Panc1 (cell line): ENCODE measurements at regions not wholly inside any gene's neighbourhood (a gene's known extent, or its start where the extent isn't known, plus 50 kb on each side); places are given as distances from the start of the nearest gene placed in this dataset.

Source experiments
- ATAC-seq: fragments of 200-7000 bp; cut with Tn5 transposase; 2 replicates; pipeline ENCODE4 v1.9.1; 2020; ENCODE audit warnings: mild to moderate bottlenecking, moderate library complexity
- BruUV-seq: library from RNA; stranded (reverse); fragments of 400-500 nt; replicated peaks from 2 replicates; lab custom pipeline; 2021; lab: Mats Ljungman, UMichigan
- CTCF ChIA-PET: fragments of 300-600 bp; sonication (Branson Sonifier 250); formaldehyde crosslinking; loops from one replicate; lab custom pipeline; 2022; ENCODE audit warnings: antibody characterized with exemption; lab: Charles Lee
- POLR2A ChIA-PET: fragments of 300-600 bp; sonication (Branson Sonifier 250); formaldehyde crosslinking; loops from one replicate; lab custom pipeline; 2022; ENCODE audit warnings: antibody characterized with exemption; lab: Charles Lee
- DNase-seq: peaks from one replicate; pipeline ENCODE4 v3.0.0-alpha.2; 2010; ENCODE audit warnings: low read depth, low spot score
- H3K27ac ChIP-seq: 2 replicates; pipeline ENCODE4 v1.5.1; 2011; ENCODE audit warnings: mild to moderate bottlenecking, low read length, inconsistent platforms
- H3K27me3 ChIP-seq: fragments of 200-500 bp; sonication (Bioruptor generic); 2 replicates; pipeline ENCODE4 v1.6.0; 2014; ENCODE audit warnings: low read length, inconsistent platforms; ENCODE audit not compliant: control insufficient read depth, insufficient read depth
- H3K36me3 ChIP-seq: fragments of 200-500 bp; sonication (Bioruptor generic); 2 replicates; pipeline ENCODE4 v1.5.1; 2014; ENCODE audit warnings: inconsistent platforms, mild to moderate bottlenecking, low read length, moderate library complexity; ENCODE audit not compliant: control insufficient read depth, insufficient read depth
- H3K4me1 ChIP-seq: 2 replicates; pipeline ENCODE4 v1.5.1; 2011; ENCODE audit warnings: inconsistent platforms, mild to moderate bottlenecking, low read length, moderate library complexity; ENCODE audit not compliant: control insufficient read depth, insufficient read depth
- H3K4me3 ChIP-seq, 2 experiments: 2 replicates each; pipeline ENCODE4 v1.5.1; 2011 to 2012; ENCODE audit warnings: low read depth in 2 of 2, low read length in 2 of 2, mild to moderate bottlenecking in 2 of 2, inconsistent platforms in 1 of 2, moderate library complexity in 1 of 2
- H3K9me3 ChIP-seq: fragments of 200-500 bp; sonication (Bioruptor generic); 2 replicates; pipeline ENCODE4 v1.5.1; 2014; ENCODE audit warnings: low read depth, mild to moderate bottlenecking, inconsistent platforms, low read length, moderate library complexity; ENCODE audit not compliant: control insufficient read depth, insufficient read depth
- POLR2AphosphoS5 ChIP-seq: IDR thresholded peaks from 2 replicates; pipeline ENCODE4 v1.6.1; 2012; ENCODE audit warnings: mild to moderate bottlenecking, low read depth, low read length, moderate library complexity
- SIN3A ChIP-seq: IDR thresholded peaks from 2 replicates; pipeline ENCODE4 v1.6.1; 2012; ENCODE audit warnings: low read depth, mild to moderate bottlenecking, low read length, moderate library complexity, borderline replicate concordance; ENCODE audit not compliant: insufficient read depth
- TCF7L2 ChIP-seq: IDR thresholded peaks from 2 replicates; pipeline ENCODE4 v1.6.1; 2011; ENCODE audit warnings: mild to moderate bottlenecking, low read depth, low read length, inconsistent platforms
- in situ Hi-C: cut with HindIII; loops from 2 replicates; pipeline ENCODE4 v1.10.0; 2016; ENCODE audit warnings: low sequenced_read_pairs, low pct_unique_long_range_greater_than_20kb
- intact Hi-C: fragments of 100-400 bp; cut with micrococcal nuclease; formaldehyde crosslinking; loops from one replicate; pipeline ENCODE4 v1.10.0; 2022; ENCODE audit not compliant: unreplicated experiment
- TF ChIP-seq, protein P1 (sequence below): fragments of 450-650 bp; IDR thresholded peaks from 2 replicates; pipeline ENCODE4 v1.5.1; 2017; ENCODE audit warnings: mild to moderate bottlenecking
- TF ChIP-seq, protein P2 (sequence below), 2 experiments: IDR thresholded peaks; 2 replicates each; pipeline ENCODE4 v1.6.1; 2011 to 2012; ENCODE audit warnings: low read depth in 2 of 2, control low read depth in 1 of 2, low read length in 1 of 2, mild to moderate bottlenecking in 1 of 2, moderate library complexity in 1 of 2; ENCODE audit not compliant: insufficient read depth in 1 of 2

DNA sequence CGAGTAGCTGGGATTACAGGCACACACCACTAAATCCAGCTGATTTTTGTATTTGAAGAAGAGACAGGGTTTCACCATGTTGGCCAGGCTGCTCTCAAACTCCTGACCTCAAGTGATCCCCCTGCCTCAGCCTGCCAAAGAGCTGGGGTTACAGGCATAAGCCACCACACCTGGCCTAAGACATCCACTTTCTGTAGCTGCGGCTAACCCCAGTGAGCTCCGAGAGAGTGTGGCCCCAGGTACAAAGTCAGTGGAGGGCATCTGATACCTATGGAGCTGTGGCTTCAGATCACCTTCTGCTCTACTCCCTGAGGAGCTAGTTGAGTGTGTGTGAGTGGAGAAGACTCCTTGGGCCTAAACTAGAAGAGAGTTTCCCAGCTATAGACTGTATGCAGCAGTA is 189.3 kb upstream of the TSC22D2 start:
- intact Hi-C loops, result no loop called here
- H3K9me3 ChIP-seq, result no peaks in the 10 kb centered on the region
- H3K36me3 ChIP-seq, result no peaks in the 10 kb centered on the region
- BruUV-seq, result no TSS peak
- 0 out of 2 replicates have a peak, but pooled peaks cover 4% of the 10 kb centered on the region for H3K4me1 ChIP-seq
- in situ Hi-C loops, result no loop called here
- no peak overlapping the region for H3K27ac ChIP-seq
- CTCF ChIA-PET, result interaction anchor here (0.5 to 2.1 kb wide), 4 partner anchors 35 to 277 kb away, joined by 3 to 6 read pairs (median 4); no protein-coding TSS in a partner anchor
- TF ChIP-seq POLR2AphosphoS5, result no peak
- TF ChIP-seq TCF7L2, result no peak
- TF ChIP-seq SIN3A, result no peak
- TF ChIP-seq, protein P1, sequence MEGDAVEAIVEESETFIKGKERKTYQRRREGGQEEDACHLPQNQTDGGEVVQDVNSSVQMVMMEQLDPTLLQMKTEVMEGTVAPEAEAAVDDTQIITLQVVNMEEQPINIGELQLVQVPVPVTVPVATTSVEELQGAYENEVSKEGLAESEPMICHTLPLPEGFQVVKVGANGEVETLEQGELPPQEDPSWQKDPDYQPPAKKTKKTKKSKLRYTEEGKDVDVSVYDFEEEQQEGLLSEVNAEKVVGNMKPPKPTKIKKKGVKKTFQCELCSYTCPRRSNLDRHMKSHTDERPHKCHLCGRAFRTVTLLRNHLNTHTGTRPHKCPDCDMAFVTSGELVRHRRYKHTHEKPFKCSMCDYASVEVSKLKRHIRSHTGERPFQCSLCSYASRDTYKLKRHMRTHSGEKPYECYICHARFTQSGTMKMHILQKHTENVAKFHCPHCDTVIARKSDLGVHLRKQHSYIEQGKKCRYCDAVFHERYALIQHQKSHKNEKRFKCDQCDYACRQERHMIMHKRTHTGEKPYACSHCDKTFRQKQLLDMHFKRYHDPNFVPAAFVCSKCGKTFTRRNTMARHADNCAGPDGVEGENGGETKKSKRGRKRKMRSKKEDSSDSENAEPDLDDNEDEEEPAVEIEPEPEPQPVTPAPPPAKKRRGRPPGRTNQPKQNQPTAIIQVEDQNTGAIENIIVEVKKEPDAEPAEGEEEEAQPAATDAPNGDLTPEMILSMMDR, result no peak
- TF ChIP-seq, protein P2, sequence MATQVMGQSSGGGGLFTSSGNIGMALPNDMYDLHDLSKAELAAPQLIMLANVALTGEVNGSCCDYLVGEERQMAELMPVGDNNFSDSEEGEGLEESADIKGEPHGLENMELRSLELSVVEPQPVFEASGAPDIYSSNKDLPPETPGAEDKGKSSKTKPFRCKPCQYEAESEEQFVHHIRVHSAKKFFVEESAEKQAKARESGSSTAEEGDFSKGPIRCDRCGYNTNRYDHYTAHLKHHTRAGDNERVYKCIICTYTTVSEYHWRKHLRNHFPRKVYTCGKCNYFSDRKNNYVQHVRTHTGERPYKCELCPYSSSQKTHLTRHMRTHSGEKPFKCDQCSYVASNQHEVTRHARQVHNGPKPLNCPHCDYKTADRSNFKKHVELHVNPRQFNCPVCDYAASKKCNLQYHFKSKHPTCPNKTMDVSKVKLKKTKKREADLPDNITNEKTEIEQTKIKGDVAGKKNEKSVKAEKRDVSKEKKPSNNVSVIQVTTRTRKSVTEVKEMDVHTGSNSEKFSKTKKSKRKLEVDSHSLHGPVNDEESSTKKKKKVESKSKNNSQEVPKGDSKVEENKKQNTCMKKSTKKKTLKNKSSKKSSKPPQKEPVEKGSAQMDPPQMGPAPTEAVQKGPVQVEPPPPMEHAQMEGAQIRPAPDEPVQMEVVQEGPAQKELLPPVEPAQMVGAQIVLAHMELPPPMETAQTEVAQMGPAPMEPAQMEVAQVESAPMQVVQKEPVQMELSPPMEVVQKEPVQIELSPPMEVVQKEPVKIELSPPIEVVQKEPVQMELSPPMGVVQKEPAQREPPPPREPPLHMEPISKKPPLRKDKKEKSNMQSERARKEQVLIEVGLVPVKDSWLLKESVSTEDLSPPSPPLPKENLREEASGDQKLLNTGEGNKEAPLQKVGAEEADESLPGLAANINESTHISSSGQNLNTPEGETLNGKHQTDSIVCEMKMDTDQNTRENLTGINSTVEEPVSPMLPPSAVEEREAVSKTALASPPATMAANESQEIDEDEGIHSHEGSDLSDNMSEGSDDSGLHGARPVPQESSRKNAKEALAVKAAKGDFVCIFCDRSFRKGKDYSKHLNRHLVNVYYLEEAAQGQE (IDR thresholded peaks at IDR 0.05; ENCODE audit: insufficient read depth in 1 of 2, low read depth in 2 of 2, low read length in 1 of 2), result no peak
- POLR2A ChIA-PET, result interaction anchor here (0.6 kb wide), 1 partner anchor 282 kb away, joined by 3 read pairs; no protein-coding TSS in a partner anchor
- H3K27me3 ChIP-seq, result no peaks in the 10 kb centered on the region
- DNase-seq, result no peak
- ATAC-seq, result no peak
- H3K4me3 ChIP-seq, result no peak overlapping the region

DNA sequence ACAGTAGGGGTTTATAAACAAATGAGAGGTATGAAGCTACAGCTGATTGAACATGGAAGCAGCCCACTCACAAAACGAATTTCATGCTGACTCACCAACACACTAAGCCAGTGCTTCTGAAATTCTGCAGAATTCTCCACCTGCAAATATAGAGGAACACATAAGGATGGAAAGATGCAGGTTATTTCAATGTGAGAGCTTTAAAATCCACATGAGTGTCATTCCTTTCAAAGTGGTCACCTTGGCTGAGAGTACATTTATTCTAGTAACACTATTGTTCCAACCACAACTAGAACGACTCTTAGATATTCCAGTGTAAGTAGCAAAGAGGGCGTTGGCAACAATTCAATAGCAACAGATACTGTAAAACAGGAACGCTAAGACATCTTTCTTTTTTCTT is 189.9 kb upstream of the TSC22D2 start:
- ATAC-seq, result no peak
- no peak overlapping the region for H3K27ac ChIP-seq
- no peaks in the 10 kb centered on the region for H3K36me3 ChIP-seq
- CTCF ChIA-PET, result interaction anchor here (0.7 to 1.7 kb wide), 3 partner anchors 34 to 278 kb away, joined by 3 to 5 read pairs (median 4); no protein-coding TSS in a partner anchor
- TF ChIP-seq, protein P1, result no peak
- TF ChIP-seq SIN3A (no peak), POLR2AphosphoS5 (no peak), TCF7L2 (no peak)
- TF ChIP-seq, protein P2 (IDR thresholded peaks at IDR 0.05; ENCODE audit: insufficient read depth in 1 of 2, low read depth in 2 of 2, low read length in 1 of 2), result no peak
- H3K9me3 ChIP-seq, result no peaks in the 10 kb centered on the region
- in situ Hi-C loops (no loop called here), intact Hi-C loops (no loop called here)
- H3K4me3 ChIP-seq, result no peak overlapping the region
- H3K4me1 ChIP-seq, result 0 out of 2 replicates have a peak, but pooled peaks cover 4% of the 10 kb centered on the region
- no peak for DNase-seq
- POLR2A ChIA-PET, result interaction anchor here (0.6 kb wide), 2 partner anchors 49 to 76 kb away, joined by 3 to 4 read pairs; no protein-coding TSS in a partner anchor
- no TSS peak for BruUV-seq
- H3K27me3 ChIP-seq, result no peaks in the 10 kb centered on the region
